HUES64 (cell line): ENCODE measurements at regions not wholly inside any gene's neighbourhood (a gene's known extent, or its start where the extent isn't known, plus 50 kb on each side); places are given as distances from the start of the nearest gene placed in this dataset.

ENCODE experiments used
- H3K27ac ChIP-seq: 2 replicates; pipeline ENCODE4 v1.7.0; 2013; ENCODE audit warnings: low read depth, low read length, inconsistent platforms
- H3K27me3 ChIP-seq: 2 replicates; pipeline ENCODE4 v1.6.1; 2013; ENCODE audit warnings: mild to moderate bottlenecking, low read length; ENCODE audit not compliant: insufficient read depth
- H3K36me3 ChIP-seq: 2 replicates; pipeline ENCODE4 v1.6.1; 2013; ENCODE audit warnings: mild to moderate bottlenecking, low read length; ENCODE audit not compliant: insufficient read depth
- H3K4me1 ChIP-seq: 2 replicates; pipeline ENCODE4 v1.6.1; 2013; ENCODE audit warnings: mild to moderate bottlenecking, low read length, moderate library complexity; ENCODE audit not compliant: insufficient read depth
- H3K4me3 ChIP-seq: 2 replicates; pipeline ENCODE4 v1.5.1; 2013; ENCODE audit warnings: mild to moderate bottlenecking, low read length, moderate library complexity
- H3K9ac ChIP-seq: 2 replicates; pipeline ENCODE4 v1.6.1; 2013; ENCODE audit warnings: mild to moderate bottlenecking, low read depth, low read length
- H3K9me3 ChIP-seq: 2 replicates; pipeline ENCODE4 v1.6.1; 2013; ENCODE audit warnings: low read depth, low read length; ENCODE audit not compliant: insufficient read depth
- WGBS: fragments of 150-250, 120-280 bp; methylation state at CpG from one replicate; pipeline ENCODE4 v1.1.7; 2013; ENCODE audit warnings: missing lambda C conversion rate; 5-methylcytosine and 5-hydroxymethylcytosine counted together

- Histone ChIP-seq H3K9me3 (peaks cover 10% of the 10 kb centered on the region), H3K27me3 (no peaks in the 10 kb centered on the region), H3K27ac (no peak overlapping the region), H3K4me1 (no peaks in the 10 kb centered on the region), H3K9ac (no peak overlapping the region), H3K36me3 (no peaks in the 10 kb centered on the region), H3K4me3 (no peak overlapping the region)
- WGBS = 94% methylated on average over 1 of the region's 1 CpG
Observed at GRCh38 chr9:26394025-26394424, 498.6 kb downstream of the CAAP1 start.

GRCh38 chr9:26392639-26393038, 500.0 kb downstream of the CAAP1 start:
- no peak overlapping the region for H3K4me3 ChIP-seq
- no peaks in the 10 kb centered on the region for H3K27me3 ChIP-seq
- H3K27ac ChIP-seq = no peak overlapping the region
- peaks cover 11% of the 10 kb centered on the region for H3K9me3 ChIP-seq
- no peak overlapping the region for H3K9ac ChIP-seq
- no peaks in the 10 kb centered on the region for H3K36me3 ChIP-seq
- no peaks in the 10 kb centered on the region for H3K4me1 ChIP-seq

- H3K27ac ChIP-seq = no peak overlapping the region
- peaks cover 11% of the 10 kb centered on the region for H3K9me3 ChIP-seq
- no peaks in the 10 kb centered on the region for H3K36me3 ChIP-seq
- no peak overlapping the region for H3K4me3 ChIP-seq
- 93% methylated on average over 4 of the region's 4 CpGs for WGBS
- no peaks in the 10 kb centered on the region for H3K27me3 ChIP-seq
- H3K4me1 ChIP-seq = no peaks in the 10 kb centered on the region
- H3K9ac ChIP-seq = no peak overlapping the region
Observed at GRCh38 chr9:26391036-26391435, 501.6 kb downstream of the CAAP1 start.

GRCh38 chr9:26375448-26375847, 517.2 kb downstream of the CAAP1 start:
- 96% methylated on average over 2 of the region's 2 CpGs for WGBS
- no peak overlapping the region for H3K27ac ChIP-seq
- no peaks in the 10 kb centered on the region for H3K27me3 ChIP-seq
- no peak overlapping the region for H3K9ac ChIP-seq
- no peaks in the 10 kb centered on the region for H3K4me1 ChIP-seq
- H3K36me3 ChIP-seq = no peaks in the 10 kb centered on the region
- H3K9me3 ChIP-seq = no peaks in the 10 kb centered on the region
- H3K4me3 ChIP-seq = no peak overlapping the region

- H3K36me3 ChIP-seq = no peaks in the 10 kb centered on the region
- H3K27ac ChIP-seq = no peak overlapping the region
- H3K9me3 ChIP-seq = no peaks in the 10 kb centered on the region
- no peaks in the 10 kb centered on the region for H3K4me1 ChIP-seq
- WGBS = 92% methylated on average over 2 of the region's 2 CpGs
- no peaks in the 10 kb centered on the region for H3K27me3 ChIP-seq
- H3K4me3 ChIP-seq = no peak overlapping the region
- H3K9ac ChIP-seq = no peak overlapping the region
Observed at GRCh38 chr9:26373616-26374015, 519.0 kb downstream of the CAAP1 start.

GRCh38 chr9:26371236-26371635, 521.4 kb downstream of the CAAP1 start:
- Histone ChIP-seq H3K36me3 (no peaks in the 10 kb centered on the region), H3K27ac (no peak overlapping the region), H3K27me3 (no peaks in the 10 kb centered on the region), H3K4me1 (no peaks in the 10 kb centered on the region), H3K9ac (no peak overlapping the region), H3K9me3 (no peaks in the 10 kb centered on the region), H3K4me3 (no peak overlapping the region)
- WGBS = no CpG with 5 or more reads among the region's 1 CpG

- Histone ChIP-seq H3K27me3 (no peaks in the 10 kb centered on the region), H3K4me1 (no peaks in the 10 kb centered on the region), H3K36me3 (no peaks in the 10 kb centered on the region), H3K4me3 (no peak overlapping the region), H3K27ac (no peak overlapping the region), H3K9me3 (no peaks in the 10 kb centered on the region), H3K9ac (no peak overlapping the region)
- 100% methylated on average over 1 of the region's 3 CpGs for WGBS
Observed at GRCh38 chr9:26369093-26369492, 523.5 kb downstream of the CAAP1 start.

- Histone ChIP-seq H3K9ac (no peak overlapping the region), H3K27me3 (no peaks in the 10 kb centered on the region), H3K36me3 (no peaks in the 10 kb centered on the region), H3K4me3 (no peak overlapping the region), H3K9me3 (no peaks in the 10 kb centered on the region), H3K27ac (no peak overlapping the region), H3K4me1 (no peaks in the 10 kb centered on the region)
- WGBS = 96% methylated on average over 3 of the region's 3 CpGs
Observed at GRCh38 chr9:26368241-26368640, 524.4 kb downstream of the CAAP1 start.

GRCh38 chr9:26361010-26361409, 531.6 kb downstream of the CAAP1 start:
- WGBS = 95% methylated on average over 1 of the region's 2 CpGs
- no peak overlapping the region for H3K27ac ChIP-seq
- H3K27me3 ChIP-seq = no peaks in the 10 kb centered on the region
- H3K4me3 ChIP-seq = no peak overlapping the region
- no peaks in the 10 kb centered on the region for H3K4me1 ChIP-seq
- no peaks in the 10 kb centered on the region for H3K9me3 ChIP-seq
- H3K9ac ChIP-seq = no peak overlapping the region
- no peaks in the 10 kb centered on the region for H3K36me3 ChIP-seq

GRCh38 chr9:26358836-26359235, 533.8 kb downstream of the CAAP1 start:
- Histone ChIP-seq H3K27me3 (no peaks in the 10 kb centered on the region), H3K4me3 (no peak overlapping the region), H3K27ac (no peak overlapping the region), H3K9ac (no peak overlapping the region), H3K36me3 (no peaks in the 10 kb centered on the region), H3K4me1 (no peaks in the 10 kb centered on the region), H3K9me3 (no peaks in the 10 kb centered on the region)

GRCh38 chr9:26357803-26358344, 534.7 kb downstream of the CAAP1 start:
- Histone ChIP-seq H3K27ac (no peak overlapping the region), H3K9ac (no peak overlapping the region), H3K36me3 (no peaks in the 10 kb centered on the region), H3K9me3 (no peaks in the 10 kb centered on the region), H3K4me3 (no peak overlapping the region), H3K27me3 (no peaks in the 10 kb centered on the region), H3K4me1 (no peaks in the 10 kb centered on the region)
- 96% methylated on average over 3 of the region's 3 CpGs for WGBS

GRCh38 chr9:26356491-26356890, 536.1 kb downstream of the CAAP1 start:
- H3K27me3 ChIP-seq = no peaks in the 10 kb centered on the region
- H3K4me1 ChIP-seq = no peaks in the 10 kb centered on the region
- no peaks in the 10 kb centered on the region for H3K9me3 ChIP-seq
- H3K9ac ChIP-seq = no peak overlapping the region
- H3K36me3 ChIP-seq = no peaks in the 10 kb centered on the region
- no peak overlapping the region for H3K4me3 ChIP-seq
- H3K27ac ChIP-seq = no peak overlapping the region
- 89% methylated on average over 2 of the region's 2 CpGs for WGBS
